Retinal pigment epithelial cell (primary cell): ENCODE measurements at regions not wholly inside any gene's neighbourhood (a gene's known extent, or its start where the extent isn't known, plus 50 kb on each side); places are given as distances from the start of the nearest gene placed in this dataset.

Experiments used
- DNase-seq: peaks from one replicate; pipeline ENCODE4 v3.0.0-alpha.2; 2010; ENCODE audit warnings: low read depth
- H3K4me3 ChIP-seq: 2 replicates; pipeline ENCODE4 v1.5.1; 2011; ENCODE audit warnings: mild to moderate bottlenecking, low read length, control low read depth, moderate library complexity
- CTCF ChIP-seq: conservative IDR thresholded peaks from 2 replicates; pipeline ENCODE4 v1.5.1; 2011; ENCODE audit warnings: low read depth, low read length, control low read depth, inconsistent platforms

GRCh38 chr1:55572878-55573734, 357.9 kb upstream of the USP24 start:
- peak; percentile 70 for DNase-seq
- no peak overlapping the region for H3K4me3 ChIP-seq
- no peak for TF ChIP-seq CTCF

GRCh38 chr1:55571767-55572166, 356.6 kb upstream of the USP24 start:
- TF ChIP-seq CTCF, result no peak
- no peak for DNase-seq
- H3K4me3 ChIP-seq, result no peak overlapping the region

- TF ChIP-seq CTCF, result no peak
- H3K4me3 ChIP-seq, result no peak overlapping the region
- DNase-seq, result no peak
Observed at GRCh38 chr1:55569417-55569816, 354.3 kb upstream of the USP24 start.

GRCh38 chr1:55568732-55569131, 353.6 kb upstream of the USP24 start:
- H3K4me3 ChIP-seq, result no peak overlapping the region
- no peak for DNase-seq
- no peak for TF ChIP-seq CTCF

- TF ChIP-seq CTCF, result no peak
- DNase-seq, result no peak
- H3K4me3 ChIP-seq, result no peak overlapping the region
Observed at GRCh38 chr1:55560266-55560665, 345.1 kb upstream of the USP24 start.

GRCh38 chr1:55559842-55560241, 344.7 kb upstream of the USP24 start:
- no peak for DNase-seq
- TF ChIP-seq CTCF, result no peak
- no peak overlapping the region for H3K4me3 ChIP-seq

- DNase-seq, result no peak
- H3K4me3 ChIP-seq, result no peak overlapping the region
- no peak for TF ChIP-seq CTCF
Observed at GRCh38 chr1:55559161-55559611, 344.0 kb upstream of the USP24 start.
